Fibroblast of lung (primary cell): ENCODE measurements at regions not wholly inside any gene's neighbourhood (a gene's known extent, or its start where the extent isn't known, plus 50 kb on each side); places are given as distances from the start of the nearest gene placed in this dataset.

Experiments used
- CTCF ChIP-seq, 2 donors: IDR thresholded peaks in 1 of 2; conservative IDR thresholded peaks in 1 of 2; 1 replicate in 1 of 2; 2 replicates in 1 of 2; pipeline ENCODE4 v1.5.1; 2011 to 2012; ENCODE audit warnings: low read length in 2 of 2, control low read depth in 1 of 2, inconsistent platforms in 1 of 2, low read depth in 1 of 2, mild to moderate bottlenecking in 1 of 2
- EZH2 ChIP-seq: IDR thresholded peaks from 2 replicates; pipeline ENCODE4 v1.5.1; 2012; ENCODE audit warnings: low read length, control low read depth, mild to moderate bottlenecking; ENCODE audit errors: missing control alignments

GRCh38 chr17:79518585-79519523 lies 92.0 kb downstream of the RBFOX3 start:
- TF ChIP-seq CTCF (conservative IDR thresholded peaks at IDR 0.05 in 1 of 2, IDR thresholded peaks at IDR 0.05 in 1 of 2; ENCODE audit: low read depth in 1 of 2, low read length in 2 of 2) (no peak), EZH2 (no peak)
